MCF 10A (cell line): ENCODE measurements at regions not wholly inside any gene's neighbourhood (a gene's known extent, or its start where the extent isn't known, plus 50 kb on each side); places are given as distances from the start of the nearest gene placed in this dataset.
A peak's percentile ranks its signal among the peaks of the same experiment; 100 is the strongest.

Experiments used
- BruUV-seq: library from RNA; stranded (reverse); fragments of 400-500 nt; replicated peaks from 2 replicates; lab custom pipeline; 2021; lab: Mats Ljungman, UMichigan
- CTCF ChIA-PET: fragments of 300-600 bp; sonication (Branson Sonifier 250); formaldehyde crosslinking; extraction: SDS; loops from one replicate; lab custom pipeline; 2021; ENCODE audit warnings: antibody characterized with exemption, inconsistent platforms; lab: Yijun Ruan, JAX
- POLR2A ChIA-PET: fragments of 300-600, 350-650 bp; sonication (Branson Sonifier 250); formaldehyde crosslinking; extraction: SDS; loops from one replicate; lab custom pipeline; 2020; ENCODE audit warnings: antibody characterized with exemption, inconsistent platforms; lab: Yijun Ruan, JAX
- DNase-seq: peaks from one replicate; pipeline ENCODE4 v3.0.0-alpha.2; 2018; ENCODE audit not compliant: unreplicated experiment
- H3K27ac Mint-ChIP-seq: one replicate; pipeline ENCODE4 v1.8.0; 2022; ENCODE audit warnings: mild to moderate bottlenecking, low read depth, mixed read lengths; ENCODE audit not compliant: unreplicated experiment
- H3K27me3 Mint-ChIP-seq: one replicate; pipeline ENCODE4 v1.8.0; 2022; ENCODE audit warnings: mixed read lengths; ENCODE audit not compliant: insufficient read depth, unreplicated experiment
- H3K36me3 Mint-ChIP-seq: one replicate; pipeline ENCODE4 v1.8.0; 2022; ENCODE audit warnings: mild to moderate bottlenecking, moderate library complexity, mixed read lengths; ENCODE audit not compliant: insufficient read depth, unreplicated experiment
- H3K4me1 Mint-ChIP-seq: one replicate; pipeline ENCODE4 v1.8.0; 2022; ENCODE audit warnings: mixed read lengths; ENCODE audit not compliant: insufficient read depth, unreplicated experiment
- H3K4me3 Mint-ChIP-seq: one replicate; pipeline ENCODE4 v1.8.0; 2022; ENCODE audit warnings: mild to moderate bottlenecking, moderate library complexity, mixed read lengths; ENCODE audit not compliant: unreplicated experiment
- H3K9me3 Mint-ChIP-seq: one replicate; pipeline ENCODE4 v1.8.0; 2022; ENCODE audit warnings: mixed read lengths; ENCODE audit not compliant: unreplicated experiment
- CTCF ChIP-seq: fragments of 200-600 bp; IDR thresholded peaks from one replicate; pipeline ENCODE4 v1.8.0; 2022; ENCODE audit warnings: antibody characterized with exemption, mild to moderate bottlenecking; ENCODE audit not compliant: unreplicated experiment
- intact Hi-C: fragments of 100-400 bp; cut with micrococcal nuclease; formaldehyde crosslinking; loops from 2 replicates; pipeline ENCODE4 v1.14.1; 2022

GRCh38 chr10:28806951-28807759, 129.8 kb downstream of the BAMBI start:
- intact Hi-C loops, result no loop called here
- no TSS peak for BruUV-seq
- no peaks in the 10 kb centered on the region for H3K36me3 Mint-ChIP-seq
- DNase-seq, result no peak
- POLR2A ChIA-PET, result no interaction called here
- no peaks in the 10 kb centered on the region for H3K4me1 Mint-ChIP-seq
- CTCF ChIA-PET, result no interaction called here
- TF ChIP-seq CTCF, result no peak
- H3K9me3 Mint-ChIP-seq, result no peaks in the 10 kb centered on the region
- H3K27me3 Mint-ChIP-seq, result peaks cover 10% of the 10 kb centered on the region
- no peak overlapping the region for H3K4me3 Mint-ChIP-seq
- H3K27ac Mint-ChIP-seq, result no peak overlapping the region

- TF ChIP-seq CTCF, result no peak
- Mint-ChIP-seq H3K27ac (no peak overlapping the region), H3K27me3 (peaks cover 10% of the 10 kb centered on the region), H3K36me3 (no peaks in the 10 kb centered on the region), H3K4me1 (no peaks in the 10 kb centered on the region), H3K4me3 (no peak overlapping the region), H3K9me3 (no peaks in the 10 kb centered on the region)
- CTCF ChIA-PET, result no interaction called here
- no peak for DNase-seq
- no TSS peak for BruUV-seq
- intact Hi-C loops, result no loop called here
- POLR2A ChIA-PET, result no interaction called here
Observed at GRCh38 chr10:28807760-28808613, 130.7 kb downstream of the BAMBI start.

- Mint-ChIP-seq H3K9me3 (no peaks in the 10 kb centered on the region), H3K27ac (no peak overlapping the region), H3K36me3 (no peaks in the 10 kb centered on the region), H3K4me3 (no peak overlapping the region), H3K27me3 (peaks cover 10% of the 10 kb centered on the region), H3K4me1 (no peaks in the 10 kb centered on the region)
- ChIA-PET POLR2A (no interaction called here), CTCF (no interaction called here)
- TF ChIP-seq CTCF, result no peak
- no peak for DNase-seq
- intact Hi-C loops, result no loop called here
- no TSS peak for BruUV-seq
Observed at GRCh38 chr10:28808693-28809092, 131.4 kb downstream of the BAMBI start.

GRCh38 chr10:28810057-28810870, 132.9 kb downstream of the BAMBI start:
- intact Hi-C loops, result no loop called here
- no TSS peak for BruUV-seq
- Mint-ChIP-seq H3K4me3 (no peak overlapping the region), H3K27me3 (peaks cover 10% of the 10 kb centered on the region), H3K36me3 (no peaks in the 10 kb centered on the region), H3K27ac (no peak overlapping the region), H3K9me3 (no peaks in the 10 kb centered on the region), H3K4me1 (no peaks in the 10 kb centered on the region)
- ChIA-PET POLR2A (no interaction called here), CTCF (interaction anchor here (0.7 kb wide), 2 partner anchors 325 to 390 kb away, joined by 3 to 5 read pairs; no protein-coding TSS in a partner anchor)
- TF ChIP-seq CTCF, result no peak
- DNase-seq, result peak; percentile 16
